Esophagus squamous epithelium (tissue), 4 donors: ENCODE measurements at regions not wholly inside any gene's neighbourhood (a gene's known extent, or its start where the extent isn't known, plus 50 kb on each side); places are given as distances from the start of the nearest gene placed in this dataset.

ENCODE experiments used
- CTCF ChIP-seq, 6 experiments: fragments of 450-650 bp in 4 of 6; fragments of 200-600 bp in 2 of 6; sonication (generic) in 2 of 6; IDR thresholded peaks; one replicate each; pipeline ENCODE4 v1.5.1; 2016 to 2019; ENCODE audit warnings: antibody characterized with exemption in 6 of 6, mild to moderate bottlenecking in 4 of 6, moderate library complexity in 4 of 6
- POLR2A ChIP-seq, 4 donors: fragments of 450-650 bp; IDR thresholded peaks; one replicate each; pipeline ENCODE4 v1.6.1; 2017; ENCODE audit warnings: antibody characterized with exemption in 4 of 4, mild to moderate bottlenecking in 4 of 4, moderate library complexity in 3 of 4

GRCh38 chr3:72162649-72163184 is 377.8 kb upstream of the PROK2 start:
- TF ChIP-seq CTCF (IDR thresholded peaks at IDR 0.05) (no peak), POLR2A (IDR thresholded peaks at IDR 0.05) (no peak)
